ENCODE measurements at regions not wholly inside any gene's neighbourhood (a gene's known extent, or its start where the extent isn't known, plus 50 kb on each side); places are given as distances from the start of the nearest gene placed in this dataset.

DNA sequence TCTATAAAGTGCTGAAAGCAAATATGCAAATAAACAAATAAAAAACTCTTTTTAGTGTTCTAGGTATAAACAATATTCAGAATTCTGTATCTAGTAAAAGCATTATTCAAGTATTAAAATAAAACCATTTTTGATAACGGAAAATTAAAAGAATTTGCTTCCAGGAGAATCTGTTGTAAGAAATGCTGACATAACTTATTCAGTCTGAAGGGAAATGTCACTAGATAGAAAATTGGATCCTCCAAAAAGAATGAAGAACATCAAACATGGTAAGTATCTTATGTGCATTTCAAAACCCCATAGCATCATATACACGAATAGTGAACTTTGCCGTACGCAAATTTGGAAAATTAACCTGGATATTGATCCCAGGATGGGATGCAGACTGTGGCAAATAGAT is 506.7 kb downstream of the GLRX3 start:
- no peak for DNase-seq (ENCODE audit: low read depth in 2 of 3, low spot score in 2 of 3)

DNA sequence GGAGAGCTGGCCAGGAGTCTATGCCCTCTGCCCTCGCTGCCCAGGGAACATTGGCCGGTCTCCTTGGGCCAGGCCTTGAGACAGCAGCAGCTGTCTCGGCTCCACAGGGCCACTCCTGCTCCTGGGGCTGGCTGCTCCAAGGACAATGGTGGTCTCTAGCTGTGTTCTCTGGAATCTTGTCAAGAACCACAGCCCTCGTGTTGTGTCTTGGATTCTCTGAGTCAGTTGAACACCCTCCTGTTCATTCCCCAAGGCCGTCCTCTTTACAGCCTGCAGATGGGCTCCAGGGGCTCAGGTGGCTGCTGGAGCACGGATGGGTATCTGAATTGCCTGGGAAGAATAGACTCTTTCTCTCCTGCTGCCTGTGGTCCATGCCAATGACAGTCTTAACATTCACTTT is 511.1 kb downstream of the GLRX3 start:
- no peak for DNase-seq (ENCODE audit: low read depth in 2 of 3, low spot score in 2 of 3)

DNA sequence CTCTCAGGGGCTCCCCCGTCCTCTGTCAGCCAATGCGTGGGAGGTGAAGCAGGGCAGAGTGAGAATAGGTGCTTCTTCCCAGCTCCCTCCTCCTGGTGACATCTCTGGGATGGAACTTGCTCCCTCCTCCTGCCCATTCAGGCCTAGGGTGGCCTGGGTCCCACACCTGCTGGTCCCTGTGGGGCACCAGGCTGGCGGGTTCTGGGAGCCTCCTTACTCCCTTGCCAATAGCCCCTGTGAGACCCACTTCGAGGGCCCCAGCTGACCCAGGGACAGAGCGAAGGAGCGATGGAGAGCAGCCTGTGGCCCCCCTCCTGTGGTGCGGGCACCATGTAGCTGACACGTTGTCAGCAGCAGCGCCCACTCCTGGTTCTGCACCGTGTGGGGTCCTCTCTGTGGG is 512.6 kb downstream of the GLRX3 start:
- no peak for DNase-seq (ENCODE audit: low read depth in 2 of 3, low spot score in 2 of 3)

DNA sequence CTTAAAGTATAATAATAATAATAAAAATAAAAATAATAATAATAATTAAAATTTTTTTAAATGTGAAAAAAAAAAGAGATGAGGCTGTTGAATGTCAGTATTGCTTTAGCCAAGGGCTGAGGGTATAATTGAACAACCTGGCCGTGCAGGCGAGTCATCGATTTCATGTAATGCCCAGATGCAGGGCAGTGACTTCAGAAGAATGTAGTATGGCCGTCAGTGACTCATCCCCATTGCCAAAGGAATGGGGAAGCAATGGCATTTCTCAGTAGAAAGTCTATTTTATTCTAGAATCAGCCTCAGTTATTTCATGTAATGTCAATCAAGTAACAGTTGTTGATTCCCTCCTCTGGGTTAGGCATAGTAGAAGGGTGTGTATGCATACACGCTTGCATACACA is 516.4 kb downstream of the GLRX3 start:
- DNase-seq (ENCODE audit: low read depth in 2 of 3, low spot score in 2 of 3) = no peak

DNA sequence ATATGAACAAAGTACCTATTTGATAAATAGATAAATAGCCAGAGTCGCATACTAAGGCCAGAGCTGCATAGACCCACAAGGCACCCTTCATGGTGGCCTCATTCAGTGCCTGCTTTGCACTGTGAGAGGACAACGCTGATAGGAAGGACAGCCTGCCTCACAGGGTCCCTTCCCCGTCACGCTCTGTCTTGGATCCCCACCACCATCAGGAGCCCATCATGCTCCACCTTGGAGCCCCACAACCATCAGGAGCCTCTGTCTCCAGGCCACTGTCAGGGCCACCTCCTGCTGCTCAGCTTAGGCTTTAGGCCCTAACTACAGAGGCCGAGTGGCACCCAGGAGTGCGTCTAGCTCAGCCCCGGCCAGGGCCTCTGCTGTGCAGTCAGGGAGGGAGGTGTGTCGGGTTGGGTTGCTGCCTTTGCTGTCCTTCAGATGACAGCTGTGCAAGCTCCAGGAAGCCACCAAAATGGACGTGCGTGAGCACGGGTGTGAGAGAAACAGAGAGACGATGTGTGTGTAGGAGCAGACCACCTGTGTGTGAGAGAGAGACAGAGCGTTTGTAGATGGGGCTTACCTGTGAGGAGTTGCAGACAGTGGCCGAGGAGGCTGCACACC is 516.9 kb downstream of the GLRX3 start:
- DNase-seq (ENCODE audit: low read depth in 2 of 3, low spot score in 2 of 3) = no peak

DNA sequence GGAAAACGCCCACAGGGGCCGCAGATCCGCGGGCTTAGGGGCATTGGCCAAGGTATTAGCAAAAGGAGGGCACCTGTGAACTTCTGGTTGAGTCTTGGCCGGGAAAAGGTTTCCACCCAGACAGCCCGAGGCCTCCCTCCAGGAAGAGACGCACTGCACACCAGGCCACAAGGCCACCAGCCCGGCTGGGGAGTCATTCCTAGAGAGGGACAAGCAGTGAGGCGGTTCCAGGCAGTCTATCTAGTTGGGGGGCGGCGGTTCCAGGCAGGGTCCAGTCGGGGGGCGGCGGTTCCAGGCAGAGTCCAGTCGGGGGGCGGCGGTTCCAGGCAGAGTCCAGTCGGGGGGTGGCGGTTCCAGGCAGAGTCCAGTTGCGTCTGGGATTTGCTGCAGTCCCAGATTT is 518.5 kb downstream of the GLRX3 start:
- DNase-seq (ENCODE audit: low read depth in 2 of 3, low spot score in 2 of 3) = no peak

DNA sequence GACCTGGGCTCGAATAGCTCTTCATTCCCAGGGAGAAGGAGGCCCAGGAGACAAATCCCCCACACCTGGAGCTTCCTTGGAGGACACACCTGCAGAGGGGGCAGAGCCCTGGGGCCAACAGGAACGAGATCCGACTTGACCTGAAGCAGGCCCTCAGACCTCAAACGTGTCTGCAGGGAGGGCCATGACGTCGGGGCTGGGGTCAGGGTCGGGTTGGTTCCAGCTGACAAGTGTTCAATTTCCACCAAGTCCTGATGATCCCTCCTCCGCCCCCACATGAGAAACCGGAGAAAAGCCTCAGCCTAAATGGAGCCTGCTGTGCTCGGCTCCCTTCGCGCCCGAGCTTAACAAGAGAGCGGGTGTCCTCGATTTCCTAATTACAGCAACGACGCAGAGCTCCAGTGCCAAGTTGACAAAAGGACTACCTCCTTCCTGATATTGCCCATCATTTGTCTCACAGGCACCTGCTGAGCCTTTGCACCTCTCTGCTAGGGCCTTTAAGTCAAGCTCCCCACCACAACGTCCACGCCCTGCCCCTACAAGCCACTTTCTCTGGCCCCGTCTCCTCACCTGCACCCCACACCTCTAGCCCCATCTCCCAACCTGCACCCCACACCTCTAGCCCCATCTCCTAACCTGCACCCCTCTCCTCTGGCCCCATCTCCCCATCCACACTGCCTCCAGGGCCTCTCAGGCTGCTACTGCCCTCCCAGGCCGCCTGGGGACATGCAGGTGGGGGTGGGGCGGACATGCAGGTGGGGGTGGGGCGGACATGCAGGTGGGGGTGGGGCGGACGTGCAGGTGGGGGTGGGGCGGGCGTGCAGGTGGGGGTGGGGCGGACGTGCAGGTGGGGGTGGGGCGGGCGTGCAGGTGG is 519.4 kb downstream of the GLRX3 start:
- DNase-seq (ENCODE audit: low read depth in 2 of 3, low spot score in 2 of 3) = no peak

DNA sequence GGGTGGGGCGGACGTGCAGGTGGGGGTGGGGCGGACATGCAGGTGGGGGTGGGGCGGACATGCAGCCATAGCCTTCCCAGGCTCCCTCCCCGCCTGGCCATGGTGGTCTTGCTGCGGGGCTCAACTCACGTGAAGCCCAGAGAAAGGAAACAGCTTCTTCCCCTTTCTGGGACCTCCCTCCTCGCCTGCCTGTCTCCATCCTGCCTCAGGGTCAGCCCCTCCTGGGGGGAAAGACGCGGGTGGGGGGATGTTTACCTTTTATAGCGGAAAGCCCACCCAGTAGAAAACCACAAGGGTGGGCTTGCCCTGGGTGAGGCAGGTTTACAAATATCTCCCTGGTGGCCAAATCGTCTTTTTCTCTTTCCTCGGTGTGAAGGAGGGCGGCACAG is 520.0 kb downstream of the GLRX3 start:
- DNase-seq (ENCODE audit: low read depth in 2 of 3, low spot score in 2 of 3) = peak in 2 of 3 donors; percentile 22 to 48

DNA sequence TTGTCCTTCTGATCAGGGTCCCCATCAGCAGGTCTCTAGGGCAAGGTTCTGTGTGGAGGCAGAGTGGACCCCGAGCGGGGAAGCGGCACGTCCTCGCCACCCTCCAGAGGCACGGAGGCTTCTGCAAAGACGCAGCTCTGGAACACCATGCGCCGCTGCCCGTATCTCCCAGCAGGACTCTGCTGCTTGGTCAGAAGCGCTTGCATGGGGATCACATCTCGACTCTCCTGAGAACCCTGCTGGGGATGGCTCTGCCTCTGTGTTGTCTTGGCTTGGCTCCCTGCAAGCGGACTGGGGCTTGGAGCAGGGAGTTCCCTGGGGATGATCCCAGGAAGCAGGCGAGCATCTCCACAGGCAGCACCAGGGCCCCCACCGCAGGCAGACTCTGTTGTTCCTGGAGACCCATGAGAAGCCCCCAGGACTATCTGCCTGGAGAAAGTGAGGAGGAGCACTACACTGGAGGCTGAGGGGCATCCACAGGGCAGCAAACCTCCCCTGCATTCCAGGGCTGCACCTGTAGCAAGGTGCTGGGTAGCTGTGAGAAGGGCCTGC is 520.5 kb downstream of the GLRX3 start:
- no peak for DNase-seq (ENCODE audit: low read depth in 2 of 3, low spot score in 2 of 3)

DNA sequence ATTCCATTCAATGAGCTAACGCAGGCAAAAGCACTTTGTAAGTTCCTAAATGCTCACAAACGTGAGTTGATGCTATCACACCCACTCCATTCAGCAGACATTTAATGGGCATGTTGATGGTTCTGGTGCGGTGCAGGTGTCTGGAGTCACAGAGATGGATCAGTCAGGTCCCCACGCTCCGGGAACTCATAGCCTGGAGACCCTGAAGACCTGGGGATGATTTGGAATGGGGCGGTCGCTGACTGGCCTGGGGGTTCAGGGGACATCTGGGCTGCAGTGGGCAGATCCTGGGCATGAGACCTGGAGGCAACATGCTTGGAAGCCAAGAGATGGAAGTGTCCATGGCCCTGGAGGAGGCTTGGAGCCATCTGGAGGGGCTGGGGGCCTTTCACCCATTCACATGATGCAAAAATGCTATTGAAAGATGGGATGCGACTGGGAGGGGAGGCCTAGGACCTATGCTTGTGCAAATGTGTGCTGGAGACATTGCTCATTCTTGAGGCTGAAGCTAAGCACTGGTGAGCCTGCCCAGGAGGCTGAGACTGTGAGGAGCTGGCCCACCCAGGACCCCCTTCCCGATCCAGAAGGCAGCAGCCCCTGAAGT is 522.6 kb downstream of the GLRX3 start:
- no peak for DNase-seq (ENCODE audit: low read depth in 2 of 3, low spot score in 2 of 3)

DNA sequence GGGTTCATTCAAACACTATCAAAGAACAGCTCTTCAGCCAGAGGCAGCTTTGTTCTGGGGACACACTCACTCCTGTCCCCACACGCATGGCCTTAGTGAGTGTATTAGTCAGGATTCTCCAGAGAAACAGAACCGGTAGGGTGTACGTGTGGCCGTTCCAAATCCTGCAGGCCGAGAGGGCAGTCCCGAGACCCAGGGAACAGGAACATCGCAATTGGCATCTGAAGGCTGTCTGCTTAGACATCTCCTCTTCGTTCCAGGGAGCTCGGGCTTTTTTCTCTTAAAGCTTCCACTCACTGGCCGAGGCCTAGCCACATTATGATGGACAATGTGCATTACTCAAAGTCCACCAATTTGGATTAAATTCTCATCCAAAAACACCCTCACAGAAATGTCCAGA is 523.3 kb downstream of the GLRX3 start:
- no peak for DNase-seq (ENCODE audit: low read depth in 2 of 3, low spot score in 2 of 3)

DNA sequence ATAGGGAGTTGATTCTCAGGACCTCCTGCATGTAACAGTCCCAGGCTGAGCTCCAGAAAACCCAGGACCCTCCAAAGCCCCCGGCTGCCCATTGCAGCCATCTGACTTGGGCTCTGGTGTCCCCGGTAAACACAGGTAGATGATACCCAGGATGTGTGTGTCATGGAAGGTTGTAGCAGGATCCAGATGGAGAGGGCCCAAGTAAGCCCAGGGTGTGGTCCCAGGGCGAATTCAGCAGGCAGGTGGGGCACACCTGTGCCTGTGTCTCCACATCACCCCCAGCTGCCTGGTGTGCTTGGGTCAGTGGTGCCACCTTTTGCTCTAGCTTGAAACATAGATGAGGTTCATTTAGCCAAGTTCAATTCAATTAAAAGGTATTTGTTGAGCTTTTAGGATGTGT is 524.1 kb downstream of the GLRX3 start:
- no peak for DNase-seq (ENCODE audit: low read depth in 2 of 3, low spot score in 2 of 3)

DNA sequence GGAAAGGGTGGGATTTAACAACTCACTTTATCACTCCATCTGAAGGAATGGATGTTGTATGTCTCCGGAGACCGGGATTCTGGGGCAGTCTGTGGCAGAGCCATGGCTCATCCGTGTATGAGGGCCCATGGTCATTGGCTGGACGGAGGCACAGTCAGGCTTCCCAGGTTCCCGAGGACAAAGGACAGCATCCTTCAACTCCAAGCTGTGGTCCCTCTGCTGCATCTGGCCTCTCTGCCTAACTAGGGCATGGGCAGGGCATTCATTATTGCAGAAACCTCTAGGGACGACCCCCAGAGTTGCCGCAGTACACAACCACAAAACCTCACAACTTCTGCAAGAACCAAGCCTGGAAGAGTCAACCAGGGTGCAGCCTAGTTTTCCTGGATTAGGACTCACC is 525.2 kb downstream of the GLRX3 start:
- DNase-seq (ENCODE audit: low read depth in 2 of 3, low spot score in 2 of 3) = no peak

DNA sequence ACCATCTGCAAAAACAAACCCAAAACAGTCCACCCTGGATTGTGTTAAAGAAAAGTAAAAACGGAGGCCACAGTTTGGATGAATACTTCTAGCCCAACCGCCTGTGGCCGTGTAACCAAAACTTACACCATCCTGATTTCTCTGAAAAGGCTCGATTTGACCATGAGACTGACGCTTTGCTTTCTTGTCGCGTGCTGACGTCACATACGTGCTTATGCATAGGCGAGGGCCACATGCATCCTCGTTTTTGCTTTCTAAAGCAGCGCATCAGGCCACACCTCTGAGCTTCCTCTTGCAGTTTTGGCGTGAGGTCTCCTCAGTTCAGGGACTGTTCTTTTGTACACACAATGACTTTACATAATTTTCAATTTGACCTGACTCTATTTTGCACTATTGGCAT is 526.6 kb downstream of the GLRX3 start:
- no peak for DNase-seq (ENCODE audit: low read depth in 2 of 3, low spot score in 2 of 3)

DNA sequence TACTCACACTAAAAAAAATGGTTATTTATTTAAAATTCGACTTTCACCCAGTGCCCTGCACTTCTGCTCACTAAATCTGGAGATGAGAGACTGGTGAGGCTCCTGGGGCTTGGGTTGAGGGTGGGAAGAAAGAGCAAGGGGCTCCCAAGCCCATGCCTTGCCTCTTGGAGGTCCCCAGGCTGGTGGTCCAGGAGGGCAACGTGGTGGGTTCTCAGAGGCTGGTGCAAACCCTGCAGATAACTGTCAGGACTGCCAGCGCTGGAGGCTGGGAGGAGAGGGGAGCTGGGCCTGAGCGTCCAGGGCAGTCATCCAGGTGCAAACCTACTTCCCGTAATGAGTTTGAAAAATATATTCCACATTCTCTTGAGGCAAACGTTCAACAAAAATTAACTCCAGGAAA is 528.3 kb downstream of the GLRX3 start:
- no peak for DNase-seq (ENCODE audit: low read depth in 2 of 3, low spot score in 2 of 3)

DNA sequence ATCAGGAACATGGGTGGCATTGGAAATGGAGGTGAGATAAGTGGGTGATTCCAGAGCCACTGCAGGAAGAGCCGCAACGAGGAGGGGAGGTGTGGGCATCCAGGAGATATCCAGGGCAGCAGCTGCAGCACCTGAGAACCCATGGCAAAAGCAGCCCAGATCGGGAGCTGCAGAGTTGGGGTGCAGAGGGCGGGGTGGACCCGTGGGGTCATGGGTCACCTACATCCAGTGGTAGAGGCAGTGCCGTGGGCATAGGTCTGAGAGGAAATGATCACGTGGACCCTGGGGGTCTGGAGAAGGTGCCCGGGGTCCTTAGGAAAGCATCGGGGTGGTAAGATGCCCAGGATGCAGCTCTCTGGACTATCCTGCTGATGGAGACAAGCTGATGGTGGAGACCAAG is 530.0 kb downstream of the GLRX3 start:
- DNase-seq (ENCODE audit: low read depth in 2 of 3, low spot score in 2 of 3) = no peak

DNA sequence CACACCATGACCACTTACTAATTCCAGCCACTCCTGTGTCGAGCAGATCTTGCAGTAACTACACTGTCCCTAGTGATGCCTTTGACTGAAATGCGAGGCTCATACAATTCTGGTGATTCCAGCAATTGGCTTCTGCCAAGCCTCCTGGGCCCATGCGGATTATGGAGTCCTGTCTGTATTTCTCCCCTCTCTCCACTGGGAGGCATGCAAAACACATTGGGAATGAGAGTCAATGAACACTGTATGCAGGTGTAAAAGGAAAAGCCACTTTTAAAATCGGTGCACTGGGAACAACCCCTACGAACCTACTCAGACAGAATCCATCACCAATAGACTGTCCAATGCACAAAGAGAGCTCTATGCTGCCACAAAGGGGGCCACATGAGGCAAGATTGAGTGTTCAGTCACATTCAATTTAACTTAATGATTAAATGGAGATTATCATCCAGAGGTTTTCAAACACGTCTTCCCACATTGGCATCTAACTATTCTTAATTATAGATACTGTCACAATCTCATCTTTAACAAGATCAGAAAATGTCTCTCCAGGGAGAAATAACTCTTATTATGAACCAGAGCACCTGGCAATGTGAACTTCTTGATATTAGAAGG is 550.6 kb downstream of the GLRX3 start:
- DNase-seq (ENCODE audit: low read depth in 2 of 3, low spot score in 2 of 3) = peak in 1 of 3 donors; percentile 20

DNA sequence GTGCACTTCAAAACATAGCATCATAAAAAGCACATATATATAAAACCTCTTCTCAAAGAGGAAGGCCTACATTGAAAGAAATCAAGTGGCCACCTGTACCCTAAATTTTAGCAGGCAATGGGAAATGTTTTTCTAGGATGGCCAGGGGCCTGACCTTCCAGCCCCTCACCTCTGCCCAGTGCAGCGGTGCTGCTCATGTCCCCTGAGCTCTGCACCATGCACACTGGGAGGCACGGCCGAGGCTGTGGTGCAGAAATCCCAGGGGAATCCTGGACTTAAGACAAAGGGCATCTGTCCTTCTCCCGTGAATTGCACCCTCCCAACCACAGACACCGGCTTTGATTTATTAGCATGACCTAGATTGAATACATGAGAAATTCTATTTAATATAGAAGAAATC is 551.4 kb downstream of the GLRX3 start:
- DNase-seq (ENCODE audit: low read depth in 2 of 3, low spot score in 2 of 3) = no peak

DNA sequence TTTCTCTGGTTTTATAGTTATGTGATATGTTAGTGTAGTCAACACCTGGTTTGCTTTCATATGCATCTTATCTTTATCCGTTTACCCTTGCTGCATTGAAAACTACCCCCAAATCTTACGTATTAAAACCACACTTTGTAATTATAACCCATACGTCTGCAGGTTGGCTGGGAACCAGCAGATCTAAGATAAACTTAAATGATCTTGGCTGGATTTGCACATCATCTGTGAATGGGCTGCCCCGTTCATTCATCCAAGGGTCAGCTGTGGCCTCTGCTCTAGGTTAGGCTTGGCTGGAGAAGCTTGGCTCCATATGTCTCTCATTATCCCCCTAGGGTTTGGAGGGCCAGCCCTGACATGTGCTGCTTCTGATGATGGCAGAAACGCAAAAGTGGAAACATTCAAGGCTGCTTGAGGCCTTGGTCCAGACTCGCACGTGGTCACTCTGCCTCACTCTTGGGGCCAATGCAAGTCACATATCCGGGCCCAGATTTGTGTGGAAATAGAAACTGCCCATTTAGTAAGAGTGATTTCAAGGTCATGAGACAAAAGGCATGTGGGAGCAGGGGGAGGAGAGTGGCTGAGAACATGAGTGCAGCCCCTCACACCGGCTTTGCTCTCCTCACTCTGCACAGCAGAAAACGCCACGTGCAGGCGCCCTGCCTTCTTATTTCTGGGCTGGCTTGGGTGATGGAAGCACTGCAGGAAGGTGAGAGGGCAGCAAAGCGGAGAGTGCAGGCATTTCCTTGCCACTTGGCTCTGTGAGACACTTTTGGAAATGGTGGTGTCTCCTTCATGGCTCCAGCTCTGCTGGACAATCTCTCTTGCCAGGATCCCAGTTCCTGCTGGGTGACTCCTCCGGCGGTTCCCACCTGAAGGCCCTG is 553.8 kb downstream of the GLRX3 start:
- DNase-seq (ENCODE audit: low read depth in 2 of 3, low spot score in 2 of 3) = no peak

DNA sequence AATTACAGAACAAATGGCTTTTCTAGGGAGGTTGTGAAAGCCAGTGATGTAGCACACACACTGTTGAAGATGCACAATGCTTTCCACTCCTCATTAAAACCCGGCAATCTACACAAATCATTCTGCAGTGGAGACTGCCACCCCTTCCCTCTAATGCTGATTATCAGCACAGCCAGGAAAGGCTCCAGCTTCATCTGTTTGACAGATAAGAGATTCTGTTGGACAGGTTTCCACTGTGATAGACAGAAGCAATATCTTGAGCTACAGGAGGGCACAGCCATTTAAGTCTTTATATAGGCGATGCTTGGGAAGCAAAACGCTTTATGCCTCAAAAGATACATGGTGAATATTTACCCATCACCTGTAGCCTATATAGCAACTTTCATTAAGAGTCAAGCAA is 555.6 kb downstream of the GLRX3 start:
- no peak for DNase-seq (ENCODE audit: low read depth in 2 of 3, low spot score in 2 of 3)

Measured in hematopoietic multipotent progenitor cell (in vitro differentiated cells).